DMS114 treated with DMSO at 0.1 percent for 48 hours (cell line): ENCODE measurements at regions not wholly inside any gene's neighbourhood (a gene's known extent, or its start where the extent isn't known, plus 50 kb on each side); places are given as distances from the start of the nearest gene placed in this dataset.

Experiments
- DNase-seq: peaks from one replicate; lab custom pipeline; 2025; ENCODE audit not compliant: unreplicated experiment; lab: John Stamatoyannopoulos, UW

DNA sequence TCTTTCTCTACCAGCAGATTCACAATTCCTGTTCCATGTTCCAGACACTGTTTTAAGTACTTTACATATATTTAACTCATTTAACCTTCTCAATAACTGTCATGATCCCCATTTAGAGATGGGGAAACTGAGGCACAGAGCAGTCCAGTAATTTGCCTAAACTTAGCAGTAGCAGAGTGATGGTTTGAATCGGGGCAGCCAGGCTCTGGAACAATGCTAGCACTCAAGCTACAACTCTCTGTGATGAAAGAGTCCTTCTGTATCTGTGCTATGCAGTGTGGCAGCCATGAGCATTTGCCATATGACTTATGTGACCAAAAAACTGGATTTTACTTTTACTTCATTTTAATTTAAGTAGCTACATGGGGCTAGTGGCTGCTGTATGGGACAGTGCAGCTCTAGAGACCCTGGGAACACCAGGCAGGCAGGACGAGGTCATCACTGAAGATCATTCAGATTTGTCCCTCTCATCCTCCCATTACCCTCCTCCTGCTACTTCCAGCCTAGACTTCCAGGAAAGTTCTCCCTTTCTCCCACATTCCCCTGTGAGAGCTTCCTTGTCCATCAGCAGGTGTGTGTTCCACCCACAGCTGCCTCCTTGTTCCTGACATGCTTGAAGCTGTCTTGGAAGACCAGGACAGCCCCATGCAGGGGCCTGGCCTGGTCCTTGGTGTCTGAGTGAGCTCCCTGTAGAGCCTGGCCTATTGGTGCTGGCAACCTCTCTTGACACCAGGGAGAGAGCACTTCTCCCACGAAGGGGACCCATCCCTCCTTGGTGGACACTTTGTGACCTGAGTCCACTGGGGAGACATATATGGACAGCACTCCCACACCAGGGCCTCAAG is 157.0 kb downstream of the MRPL14 start:
- DNase-seq = no peak

DNA sequence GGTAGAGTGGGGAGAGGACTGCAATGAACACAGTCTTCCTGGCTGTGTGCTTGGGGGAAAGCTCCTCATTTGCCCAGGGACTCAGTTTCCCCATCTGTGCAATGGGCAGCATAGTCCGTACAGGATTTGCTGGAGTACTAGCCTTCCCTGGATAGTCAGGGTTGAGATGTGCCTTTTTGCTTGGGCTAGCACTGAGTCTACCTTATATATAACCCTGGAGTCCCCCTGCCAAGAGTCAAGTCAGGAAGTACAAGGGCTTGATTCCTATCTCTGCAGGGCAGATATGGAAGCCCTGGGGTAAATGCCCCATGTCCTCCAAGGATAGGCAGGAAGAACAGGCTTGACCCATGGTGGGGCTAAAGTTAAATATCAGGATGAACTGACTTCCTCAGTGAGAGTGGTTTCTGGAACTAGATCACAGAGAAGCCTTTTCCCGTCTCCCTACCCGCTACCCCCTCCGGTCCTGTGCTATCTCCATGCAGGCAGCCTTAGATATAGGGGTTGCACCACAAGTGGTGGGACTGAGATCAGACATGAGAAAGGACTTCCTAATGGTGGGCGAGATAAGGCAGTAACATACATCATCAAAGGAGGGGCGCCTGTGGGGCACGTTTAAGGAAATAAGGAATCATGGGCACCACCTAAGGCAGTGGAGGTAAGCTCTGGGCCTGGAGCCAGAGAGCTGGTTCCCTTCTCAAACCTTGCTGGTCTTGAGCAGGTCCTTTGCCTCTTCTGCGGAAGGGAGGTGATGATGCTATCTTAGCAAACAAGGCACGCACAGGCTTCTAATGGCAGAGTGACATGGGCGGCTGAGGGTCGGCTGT is 157.9 kb downstream of the MRPL14 start:
- no peak for DNase-seq

DNA sequence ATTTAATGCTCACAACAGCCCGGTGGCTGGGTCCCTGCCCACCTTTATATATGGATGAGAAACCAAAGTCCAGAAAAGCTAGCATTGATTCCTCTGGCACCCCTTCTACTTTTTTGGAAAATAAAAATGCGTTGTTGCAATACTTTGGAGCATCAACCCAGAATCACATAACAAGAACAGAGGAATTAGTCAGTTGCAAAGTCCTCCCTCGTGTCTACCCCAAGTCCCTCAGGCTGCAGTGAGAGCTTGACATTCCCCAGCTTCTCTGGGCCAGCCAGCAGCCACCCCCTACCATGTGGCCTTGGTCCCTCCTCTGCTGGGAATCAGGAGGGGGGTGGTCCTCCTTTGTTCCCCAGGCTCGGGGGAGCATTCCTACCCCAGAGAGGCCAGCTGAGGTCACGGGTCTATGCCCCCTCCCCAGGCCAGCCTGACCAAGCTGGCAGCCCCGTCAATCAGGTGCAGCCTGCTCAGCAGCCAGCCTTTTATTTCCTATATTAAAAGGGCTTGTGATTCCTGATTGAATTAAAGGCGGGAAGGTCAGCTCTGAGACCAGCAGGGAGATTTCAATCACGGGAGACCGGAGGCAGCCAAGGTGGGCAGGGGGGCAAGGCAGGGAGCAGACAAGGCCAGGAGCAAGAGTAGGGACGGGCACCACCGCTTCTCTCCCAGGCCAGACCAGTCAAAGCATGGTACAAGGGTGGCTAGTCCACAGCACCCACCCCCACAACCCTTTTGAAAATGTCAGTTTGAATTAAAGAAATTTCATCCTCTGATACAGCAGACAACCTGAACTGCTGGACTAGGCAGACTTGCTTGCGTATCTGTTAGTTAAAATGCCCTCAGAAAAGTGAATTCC is 158.9 kb downstream of the MRPL14 start:
- no peak for DNase-seq

DNA sequence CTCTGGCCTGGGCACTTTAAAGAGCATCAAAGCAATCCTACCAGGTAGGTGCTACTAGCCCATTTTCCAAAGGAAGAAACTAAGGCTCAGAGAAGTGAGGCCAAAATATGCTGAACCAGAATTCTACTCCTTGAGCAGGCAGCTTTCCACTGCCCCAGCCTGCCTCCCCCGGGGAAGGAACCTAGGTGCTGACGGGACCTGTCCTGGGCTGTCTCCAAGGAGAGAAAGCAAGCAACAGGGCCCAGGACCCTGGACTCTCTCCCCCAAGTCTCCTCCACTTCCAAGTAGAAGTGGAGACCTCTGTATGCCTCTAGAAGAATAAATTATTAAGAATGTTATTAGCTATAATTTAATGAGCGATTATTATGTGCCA is 159.5 kb downstream of the MRPL14 start:
- no peak for DNase-seq

DNA sequence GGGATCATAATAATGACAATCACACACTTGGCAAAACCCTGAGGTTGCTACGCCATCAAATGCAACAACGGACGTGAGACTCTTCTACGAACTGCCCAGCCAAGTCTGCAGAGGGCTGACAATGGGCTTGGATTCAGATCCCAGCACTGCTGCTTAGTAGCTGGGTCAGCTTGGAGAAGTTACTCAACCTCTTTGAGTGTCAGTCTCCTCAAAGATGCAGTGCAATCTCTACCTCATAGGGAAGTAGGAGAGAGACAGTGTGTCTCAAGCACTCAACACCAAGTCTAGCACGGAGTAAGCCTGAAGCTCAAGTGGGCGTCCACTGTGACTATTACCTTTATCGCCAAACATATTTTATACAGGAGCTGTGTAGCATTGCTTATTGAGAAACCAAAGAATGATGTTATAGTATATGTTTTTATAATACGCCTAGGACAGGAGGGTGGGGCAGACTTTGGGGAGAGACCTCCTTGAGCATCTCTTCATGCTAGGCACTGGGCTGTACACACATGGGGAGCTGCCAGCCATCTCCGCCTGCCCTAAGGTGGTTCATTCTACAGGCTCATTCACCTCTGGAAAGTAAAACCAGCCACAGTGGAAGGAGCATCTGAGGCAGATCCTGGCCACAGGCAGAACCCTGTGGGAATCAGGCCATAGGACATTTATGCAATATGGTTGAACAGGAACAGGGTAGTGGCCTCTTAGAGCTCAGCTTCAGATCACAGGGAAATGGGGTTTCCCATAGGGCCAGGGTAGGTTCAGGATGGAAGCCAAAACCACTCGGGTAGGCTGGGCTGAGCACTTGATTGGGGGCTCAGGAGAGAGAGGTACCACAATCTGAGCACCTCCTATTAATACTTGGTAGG is 160.2 kb downstream of the MRPL14 start:
- no peak for DNase-seq

DNA sequence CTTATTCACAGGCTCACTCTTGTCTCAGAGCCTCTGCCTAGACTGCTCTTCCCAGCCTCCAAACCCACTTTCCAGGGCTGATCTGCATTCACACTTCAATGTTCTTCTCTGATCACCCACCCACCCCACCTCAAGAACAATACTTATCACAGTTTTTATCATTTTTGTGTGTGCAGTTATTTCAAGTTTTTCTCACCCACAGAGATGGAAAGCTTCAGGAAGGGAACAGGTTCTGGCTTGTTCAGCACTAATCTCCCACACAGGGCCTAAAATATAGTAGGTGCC is 160.9 kb downstream of the MRPL14 start:
- no peak for DNase-seq

DNA sequence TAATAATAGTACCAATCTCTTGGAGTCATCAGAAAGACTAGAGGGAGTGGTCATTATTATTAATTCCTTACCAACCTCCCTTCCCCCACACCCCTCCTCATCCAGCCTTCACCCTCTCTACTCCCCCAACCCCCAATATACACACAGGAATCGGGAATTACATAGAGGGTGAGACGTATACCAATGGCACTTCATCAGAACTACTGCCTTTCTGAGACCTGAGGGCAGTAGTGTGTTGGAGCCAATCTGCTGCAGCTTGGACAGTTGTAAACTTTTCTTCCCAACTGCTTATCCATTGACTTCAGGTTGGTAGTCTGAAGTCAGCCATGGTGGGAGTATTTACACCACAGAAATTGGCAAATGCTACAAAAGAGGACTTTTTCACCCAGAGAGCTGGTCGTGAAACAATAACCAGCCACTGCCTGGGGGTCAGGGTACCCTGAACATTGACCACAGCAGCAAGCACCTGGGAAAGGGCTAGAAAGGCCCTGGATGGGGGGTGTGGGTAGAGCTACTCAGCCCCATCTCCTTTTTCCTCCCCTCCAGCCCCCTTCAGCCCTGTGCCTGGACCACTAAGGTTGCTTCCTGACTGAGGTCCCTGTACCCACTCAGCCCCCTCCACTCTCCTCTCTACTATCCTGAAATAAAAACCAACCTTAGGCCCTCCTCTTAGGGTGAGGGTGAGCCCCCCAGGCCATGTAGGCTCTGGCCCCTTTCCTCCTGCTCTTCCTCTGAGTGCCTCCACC is 161.5 kb downstream of the MRPL14 start:
- no peak for DNase-seq

DNA sequence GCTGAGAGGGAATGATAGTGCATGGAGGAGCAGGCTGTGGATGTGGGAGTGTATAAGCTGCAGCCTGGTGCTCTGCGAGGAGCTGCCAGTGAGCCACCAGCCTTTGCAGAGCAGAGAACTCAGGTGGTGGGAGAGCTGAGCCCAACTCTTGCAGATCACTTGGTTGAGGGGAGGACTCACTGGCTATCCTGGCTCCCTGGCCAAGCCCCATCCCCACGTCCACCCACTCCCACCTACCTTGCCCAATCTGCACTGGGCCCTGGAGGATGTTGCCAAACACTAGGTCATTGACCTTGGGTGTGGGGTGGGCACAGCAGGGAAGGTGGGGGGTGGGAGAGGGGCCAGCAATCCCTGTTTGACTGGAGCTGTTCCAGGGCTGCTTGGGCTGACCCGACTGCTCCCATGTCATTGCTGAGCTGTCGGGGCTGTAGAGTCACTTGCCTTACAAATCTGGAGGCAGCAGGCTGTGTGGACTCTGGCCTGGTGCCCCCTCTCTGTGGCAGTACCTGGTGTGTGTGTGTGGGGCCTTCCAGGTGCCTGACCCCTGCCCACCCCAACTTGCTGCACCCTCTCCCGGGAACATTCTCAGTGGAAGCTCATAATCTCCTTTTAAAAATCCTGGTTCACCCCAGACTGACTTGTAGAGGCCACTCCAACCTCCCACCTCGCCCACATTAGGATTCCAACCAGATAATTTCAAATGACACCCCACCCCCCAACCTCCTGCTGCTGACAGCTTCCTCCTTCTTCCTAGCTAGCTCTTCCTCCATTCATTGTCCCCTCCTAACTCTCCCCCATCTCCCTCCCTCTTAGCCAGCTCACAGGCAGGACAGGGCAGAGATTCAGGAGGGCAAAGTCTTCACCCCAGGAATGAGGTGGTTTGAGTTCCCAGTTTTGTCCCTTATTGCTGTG is 162.3 kb downstream of the MRPL14 start:
- no peak for DNase-seq

DNA sequence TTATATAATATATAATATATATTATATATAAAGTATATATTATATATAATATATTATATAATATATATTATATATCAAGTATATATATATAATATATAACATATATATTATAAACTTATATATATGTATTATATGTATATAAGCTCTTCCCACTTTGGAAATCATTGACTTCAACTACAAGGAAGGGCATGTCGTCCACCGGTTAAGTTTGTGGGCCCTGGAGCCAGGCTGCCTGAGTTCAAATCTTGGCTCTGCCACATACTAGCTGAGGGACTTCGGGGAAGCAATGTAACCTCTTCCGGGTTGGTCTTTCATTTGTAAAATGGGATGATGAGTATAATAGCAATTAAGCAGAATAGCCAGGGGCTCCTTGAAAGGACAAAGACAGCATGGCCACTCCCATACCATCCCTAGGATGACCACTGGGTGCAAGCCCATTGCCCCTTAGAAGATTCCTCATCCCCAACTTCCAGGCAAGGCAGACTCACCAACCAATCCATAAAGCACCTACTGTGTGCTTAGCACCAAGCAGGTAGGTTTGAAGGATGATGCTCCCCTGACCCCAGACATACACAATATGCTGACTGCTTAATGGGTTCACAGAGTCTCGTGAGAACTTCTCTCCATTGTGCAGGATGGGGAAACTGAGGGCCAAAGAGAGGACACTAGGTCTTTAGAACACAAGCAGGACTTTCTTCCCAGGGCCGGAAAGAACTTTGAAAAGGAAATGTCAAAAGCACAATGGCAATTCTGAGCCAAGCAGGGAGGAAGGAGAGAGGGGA is 163.2 kb downstream of the MRPL14 start:
- no peak for DNase-seq

DNA sequence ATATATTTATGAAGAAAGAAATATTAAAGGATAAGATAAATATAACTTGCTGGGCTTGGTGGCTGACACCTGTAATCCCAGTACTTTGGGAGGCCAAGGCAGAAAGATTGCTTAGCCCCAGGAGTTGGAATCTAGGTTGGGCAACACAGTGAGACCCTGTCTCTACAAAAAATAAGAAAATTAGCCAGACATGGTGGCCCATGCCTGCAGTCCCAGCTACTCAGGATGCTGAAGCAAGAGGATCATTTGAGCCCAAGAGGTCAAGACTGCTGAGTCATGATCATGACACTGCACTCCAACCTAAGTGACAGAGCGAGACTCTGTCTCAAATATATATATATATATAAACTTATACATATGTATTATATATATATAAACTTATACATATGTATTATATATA is 164.0 kb downstream of the MRPL14 start:
- no peak for DNase-seq

DNA sequence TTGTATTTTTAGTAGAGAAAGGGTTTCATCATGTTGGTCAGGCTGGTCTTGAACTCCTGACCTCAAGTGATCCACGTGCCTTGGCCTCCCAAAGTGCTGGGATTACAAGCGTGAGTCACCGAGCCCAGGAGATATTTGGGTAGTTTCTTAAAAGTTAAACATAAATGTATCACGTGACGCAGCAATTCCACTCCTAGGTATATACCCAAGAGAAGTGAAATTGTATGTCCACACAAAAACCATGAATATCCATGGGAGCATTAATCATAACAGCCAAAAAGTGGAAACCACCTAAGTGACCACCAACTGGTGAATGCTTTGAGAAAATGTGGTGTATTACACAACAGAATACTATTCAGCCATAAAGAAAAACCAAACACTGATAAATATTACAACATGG is 164.8 kb downstream of the MRPL14 start:
- no peak for DNase-seq

DNA sequence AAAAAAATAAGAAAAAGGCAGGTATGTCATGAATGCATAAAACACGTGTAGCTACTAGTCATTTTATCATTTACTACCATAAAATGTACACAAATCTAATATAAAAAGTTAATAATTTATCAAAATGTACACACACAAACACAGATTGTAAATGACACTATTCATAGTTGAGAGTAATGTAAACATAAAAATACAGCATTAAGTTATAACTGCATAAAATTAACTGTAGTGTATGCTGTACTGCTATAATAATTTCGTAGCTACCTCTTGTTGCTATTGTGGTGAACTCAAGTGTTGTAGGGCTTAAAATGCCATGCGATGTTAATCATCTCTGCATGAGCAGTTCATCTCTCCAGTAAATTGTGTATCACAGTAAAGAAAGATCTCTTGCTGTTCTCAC is 170.0 kb downstream of the MRPL14 start:
- no peak for DNase-seq

DNA sequence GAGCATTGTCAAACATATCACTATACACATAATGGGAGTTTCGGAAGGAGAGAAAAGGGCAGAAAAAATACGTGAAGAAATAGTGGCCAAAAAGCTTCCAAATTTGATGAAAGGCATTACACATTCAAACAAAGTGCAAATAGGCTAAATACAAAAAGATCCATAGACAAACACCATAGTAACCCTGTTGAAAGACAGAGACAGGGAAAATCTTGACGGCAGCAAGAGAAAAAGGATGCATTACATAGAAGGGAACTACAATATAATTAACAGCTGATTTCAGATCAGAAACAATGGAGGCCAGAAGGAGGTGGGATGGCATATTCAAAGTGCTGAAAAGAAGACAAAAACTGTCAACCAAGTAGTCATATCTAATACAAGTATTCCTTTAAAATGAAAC is 170.8 kb downstream of the MRPL14 start:
- no peak for DNase-seq

DNA sequence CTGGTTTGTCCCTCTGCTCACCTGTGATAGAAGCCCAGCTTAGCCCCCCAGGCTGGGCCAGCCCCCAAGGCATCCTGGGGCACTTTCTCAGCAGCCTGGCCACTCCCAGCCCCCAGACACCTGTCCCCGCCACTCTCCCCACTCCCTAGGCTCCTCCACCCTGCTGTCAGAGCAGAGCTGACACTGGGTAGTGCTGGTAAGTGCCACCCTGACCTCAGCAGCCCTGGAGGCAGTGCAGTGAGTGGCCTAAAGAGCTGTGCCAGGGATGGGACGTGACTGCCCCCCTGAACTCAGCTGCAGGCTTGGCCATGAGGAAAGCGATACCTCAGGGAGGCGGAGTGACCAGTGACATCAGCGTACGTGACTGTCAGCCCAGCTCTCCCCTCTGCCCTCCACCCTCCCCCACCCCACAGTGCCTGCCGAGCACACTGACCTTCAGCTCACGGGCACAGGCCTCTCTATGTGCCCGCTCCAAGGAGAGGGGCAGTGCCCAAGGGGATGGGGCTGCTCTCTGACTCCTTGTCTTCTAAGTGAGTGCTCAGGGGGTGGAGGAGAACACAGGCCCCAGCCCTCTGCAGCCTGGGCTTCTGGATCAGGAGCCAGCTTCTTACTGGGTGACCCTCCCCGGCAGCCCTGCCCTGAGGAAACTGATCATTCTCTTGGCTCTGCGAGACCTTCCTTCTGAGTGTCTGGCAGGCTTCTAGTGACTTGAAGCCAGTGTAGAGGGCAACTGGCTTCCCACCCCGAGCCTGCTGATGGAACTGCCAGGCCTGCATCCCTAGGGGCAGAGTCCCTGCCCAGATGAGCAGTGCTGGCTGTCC is 172.7 kb downstream of the MRPL14 start:
- no peak for DNase-seq

DNA sequence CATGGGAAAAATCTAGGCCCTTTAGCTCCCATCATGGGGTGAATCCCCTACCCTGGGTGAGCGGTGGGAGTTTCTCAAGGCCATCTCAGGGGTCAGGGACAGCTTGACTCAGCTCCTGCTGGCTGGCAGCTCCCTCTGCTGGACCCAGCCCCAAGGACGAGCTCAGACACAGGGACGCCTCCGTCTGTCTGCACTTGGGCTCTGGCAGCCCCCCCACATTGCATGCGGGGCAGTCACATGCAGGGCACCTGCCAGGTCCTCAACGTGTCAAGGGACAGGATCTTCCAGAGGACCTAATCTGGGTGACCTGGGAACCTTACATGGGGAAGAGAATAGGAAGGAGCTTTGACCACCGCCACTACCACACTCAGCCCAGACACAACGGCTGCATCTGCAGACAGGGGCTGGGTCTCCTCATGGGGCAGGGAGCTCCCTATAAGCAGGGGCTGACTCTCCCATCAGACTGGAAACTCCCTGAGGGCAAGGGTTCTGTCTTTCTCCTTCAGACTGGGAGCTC is 173.4 kb downstream of the MRPL14 start:
- DNase-seq = no peak

DNA sequence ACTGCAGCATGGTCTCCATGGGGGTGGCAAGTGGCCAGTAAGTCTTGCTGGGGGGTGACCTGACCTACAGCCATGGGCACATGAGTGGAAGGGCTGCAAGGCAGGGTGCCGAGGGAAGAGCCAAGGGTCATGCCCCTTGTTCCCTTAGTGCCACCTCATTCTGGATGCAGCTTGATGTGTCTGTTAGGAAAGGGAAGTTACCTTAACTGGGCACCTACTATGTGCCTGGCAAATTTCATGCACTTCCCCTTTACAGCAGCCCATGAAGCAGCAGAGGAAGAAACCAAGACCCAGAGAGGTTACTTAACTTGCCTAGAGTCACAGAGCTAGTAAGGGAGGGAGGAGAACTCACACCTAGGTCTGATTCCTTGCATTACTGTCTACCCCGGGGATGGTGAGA is 174.0 kb downstream of the MRPL14 start:
- DNase-seq = no peak

DNA sequence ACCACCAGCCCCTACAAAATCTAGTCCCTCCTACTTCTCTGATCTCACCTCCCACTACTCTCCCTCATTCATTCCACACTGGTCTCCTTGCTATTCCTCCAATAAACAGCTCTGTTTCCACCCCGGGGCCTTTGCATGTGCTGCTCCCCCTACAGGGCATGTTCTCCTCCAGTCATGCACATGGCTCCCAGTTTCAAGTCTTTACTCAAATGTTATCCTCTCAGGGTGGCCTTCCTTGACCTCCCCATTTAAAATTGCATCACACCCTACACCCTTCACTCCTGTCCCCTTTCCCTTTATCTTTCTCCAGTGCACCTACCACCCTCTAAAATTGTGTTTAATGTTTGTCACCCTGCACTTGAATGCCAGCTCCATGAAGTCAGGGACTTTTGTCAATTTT is 174.5 kb downstream of the MRPL14 start:
- DNase-seq = no peak
